Esophagus mucosa (tissue), 1 donor: ENCODE measurements at regions not wholly inside any gene's neighbourhood (a gene's known extent, or its start where the extent isn't known, plus 50 kb on each side); places are given as distances from the start of the nearest gene placed in this dataset.

Source experiments
- ATAC-seq: fragments of 200-7000 bp; cut with Tn5 transposase; one replicate; pipeline ENCODE4 v1.9.1; 2020
- donor health status: DM: yes; HTN: yes; CAD: no.

GRCh38 chr3:41045491-41045890, 153.8 kb upstream of the CTNNB1 start:
- no peak for ATAC-seq

- ATAC-seq, result peak; percentile 44
These were observed 149.2 kb upstream of the CTNNB1 start for GRCh38 chr3:41050144-41050543.

GRCh38 chr3:41053220-41053619, 146.1 kb upstream of the CTNNB1 start:
- no peak for ATAC-seq

GRCh38 chr3:41060106-41060505, 139.2 kb upstream of the CTNNB1 start:
- no peak for ATAC-seq

- ATAC-seq, result no peak
These were observed 135.2 kb upstream of the CTNNB1 start for GRCh38 chr3:41064070-41064469.

GRCh38 chr3:41064526-41064925, 134.8 kb upstream of the CTNNB1 start:
- ATAC-seq, result no peak

GRCh38 chr3:41065340-41065739, 134.0 kb upstream of the CTNNB1 start:
- no peak for ATAC-seq

GRCh38 chr3:41073190-41073589, 126.1 kb upstream of the CTNNB1 start:
- ATAC-seq, result no peak

GRCh38 chr3:41075975-41076374, 123.3 kb upstream of the CTNNB1 start:
- ATAC-seq, result no peak

GRCh38 chr3:41076399-41076798, 122.9 kb upstream of the CTNNB1 start:
- ATAC-seq, result no peak

- no peak for ATAC-seq
These were observed 119.2 kb upstream of the CTNNB1 start for GRCh38 chr3:41080141-41080540.

GRCh38 chr3:41088882-41089281, 110.4 kb upstream of the CTNNB1 start:
- no peak for ATAC-seq

GRCh38 chr3:41089566-41089965, 109.7 kb upstream of the CTNNB1 start:
- no peak for ATAC-seq

GRCh38 chr3:41092844-41093243, 106.5 kb upstream of the CTNNB1 start:
- no peak for ATAC-seq

- ATAC-seq, result no peak
These were observed 105.8 kb upstream of the CTNNB1 start for GRCh38 chr3:41093476-41093875.

- no peak for ATAC-seq
These were observed 105.0 kb upstream of the CTNNB1 start for GRCh38 chr3:41094351-41094750.

- no peak for ATAC-seq
These were observed 103.6 kb upstream of the CTNNB1 start for GRCh38 chr3:41095702-41096101.

GRCh38 chr3:41097896-41098496, 101.3 kb upstream of the CTNNB1 start:
- no peak for ATAC-seq

GRCh38 chr3:41101231-41101630, 98.1 kb upstream of the CTNNB1 start:
- ATAC-seq, result no peak

GRCh38 chr3:41102053-41102556, 97.2 kb upstream of the CTNNB1 start:
- ATAC-seq, result peak; percentile 67

- peak; percentile 36 for ATAC-seq
These were observed 96.6 kb upstream of the CTNNB1 start for GRCh38 chr3:41102750-41103149.

GRCh38 chr3:41103200-41103599, 96.1 kb upstream of the CTNNB1 start:
- no peak for ATAC-seq

GRCh38 chr3:41104147-41104546, 95.2 kb upstream of the CTNNB1 start:
- ATAC-seq, result no peak

GRCh38 chr3:41106691-41107090, 92.6 kb upstream of the CTNNB1 start:
- no peak for ATAC-seq

GRCh38 chr3:41111011-41111410, 88.3 kb upstream of the CTNNB1 start:
- peak; percentile 28 for ATAC-seq
